Endodermal cell (in vitro differentiated cells): ENCODE measurements at regions not wholly inside any gene's neighbourhood (a gene's known extent, or its start where the extent isn't known, plus 50 kb on each side); places are given as distances from the start of the nearest gene placed in this dataset.
"Not testable (repeated sequence)": the region's sequence is repeated elsewhere in the genome, so short reads cannot be mapped to it uniquely, and the experiment has no call there.

Experiments
- DNase-seq: peaks from one replicate; pipeline ENCODE4 v3.0.0-alpha.2; 2017
- H3K27ac ChIP-seq: 2 replicates; pipeline ENCODE4 v1.5.1; 2013; ENCODE audit warnings: mild to moderate bottlenecking, low read depth, low read length, moderate library complexity
- H3K27me3 ChIP-seq: 2 replicates; pipeline ENCODE4 v1.6.1; 2013; ENCODE audit warnings: mild to moderate bottlenecking, low read length, moderate library complexity; ENCODE audit not compliant: insufficient read depth, control insufficient read depth, poor library complexity, severe bottlenecking
- H3K36me3 ChIP-seq: 2 replicates; pipeline ENCODE4 v1.7.0; 2013; ENCODE audit warnings: mild to moderate bottlenecking, low read length, moderate library complexity; ENCODE audit not compliant: control insufficient read depth, insufficient read depth
- H3K4me1 ChIP-seq: one replicate; pipeline ENCODE4 v1.7.0; 2013; ENCODE audit warnings: low read length; ENCODE audit not compliant: control insufficient read depth, insufficient read depth
- H3K4me3 ChIP-seq: 2 replicates; pipeline ENCODE4 v1.5.1; 2013; ENCODE audit warnings: mild to moderate bottlenecking, low read length, moderate library complexity
- H3K9ac ChIP-seq: 2 replicates; pipeline ENCODE4 v1.6.1; 2013; ENCODE audit warnings: mild to moderate bottlenecking, low read length, moderate library complexity; ENCODE audit not compliant: poor library complexity, severe bottlenecking; ENCODE audit errors: extremely low read depth
- H3K9me3 ChIP-seq: 2 replicates; pipeline ENCODE4 v1.6.1; 2013; ENCODE audit warnings: mild to moderate bottlenecking, low read length, moderate library complexity; ENCODE audit not compliant: control insufficient read depth
- H3K27ac Mint-ChIP-seq: 2 replicates; pipeline ENCODE4 v1.8.0; 2020; ENCODE audit warnings: mixed read lengths
- H3K27me3 Mint-ChIP-seq: 2 replicates; pipeline ENCODE4 v1.8.0; 2021; ENCODE audit warnings: mild to moderate bottlenecking, mixed read lengths; ENCODE audit not compliant: insufficient read depth
- H3K36me3 Mint-ChIP-seq: 2 replicates; pipeline ENCODE4 v1.8.0; 2020; ENCODE audit warnings: low read depth, mixed read lengths
- H3K4me1 Mint-ChIP-seq: 2 replicates; pipeline ENCODE4 v1.8.0; 2020; ENCODE audit warnings: mixed read lengths
- H3K4me3 Mint-ChIP-seq: 2 replicates; pipeline ENCODE4 v1.8.0; 2020; ENCODE audit warnings: mild to moderate bottlenecking, moderate library complexity, mixed read lengths
- H3K9me3 Mint-ChIP-seq: 2 replicates; pipeline ENCODE4 v1.8.0; 2020; ENCODE audit warnings: mild to moderate bottlenecking, mixed read lengths
- WGBS, 2 experiments: methylation state at CpG; one replicate each; pipeline versions ENCODE4 v1.1.5 to v1.1.7; 2013; ENCODE audit warnings: missing lambda C conversion rate in 2 of 2, mixed read lengths in 1 of 2; ENCODE audit not compliant: insufficient coverage in 1 of 2, insufficient read length in 1 of 2; 5-methylcytosine and 5-hydroxymethylcytosine counted together
- TF ChIP-seq, protein P1 (sequence below): fragments of 200-600 bp; sonication (generic); conservative IDR thresholded peaks from 2 replicates; pipeline ENCODE4 v1.5.0; 2021; ENCODE audit warnings: antibody characterized with exemption, mild to moderate bottlenecking

DNA sequence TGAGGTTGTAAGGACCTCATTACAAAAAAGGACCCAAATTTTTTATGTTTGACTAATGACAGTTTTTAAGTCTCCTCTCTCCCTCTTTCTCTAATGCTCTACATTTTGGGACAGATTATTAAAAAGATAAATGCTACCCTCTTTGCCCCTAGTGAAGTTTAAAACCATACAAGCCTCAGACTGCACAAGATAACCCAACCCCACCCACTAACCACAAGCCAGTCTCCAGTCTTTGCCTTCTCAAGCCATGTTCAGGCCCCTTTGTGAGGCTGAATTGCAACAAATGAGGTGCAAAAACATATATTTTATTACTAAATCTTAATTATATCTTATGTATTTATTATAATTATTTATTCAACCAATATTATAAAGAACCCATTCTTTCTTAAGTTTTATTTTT is 597.2 kb upstream of the BRINP3 start:
- H3K4me3 Mint-ChIP-seq, result no peak overlapping the region
- H3K4me3 ChIP-seq, result no peak overlapping the region
- H3K27me3 ChIP-seq, result no peaks in the 10 kb centered on the region
- H3K9me3 ChIP-seq, result no peaks in the 10 kb centered on the region
- no peaks in the 10 kb centered on the region for H3K36me3 ChIP-seq
- no peak overlapping the region for H3K27ac Mint-ChIP-seq
- H3K36me3 Mint-ChIP-seq, result no peaks in the 10 kb centered on the region
- no peak overlapping the region for H3K9ac ChIP-seq
- H3K9me3 Mint-ChIP-seq, result peaks cover 14% of the 10 kb centered on the region
- DNase-seq, result no peak
- no peaks in the 10 kb centered on the region for H3K27me3 Mint-ChIP-seq
- H3K4me1 ChIP-seq, result no peaks in the 10 kb centered on the region
- TF ChIP-seq, protein P1, sequence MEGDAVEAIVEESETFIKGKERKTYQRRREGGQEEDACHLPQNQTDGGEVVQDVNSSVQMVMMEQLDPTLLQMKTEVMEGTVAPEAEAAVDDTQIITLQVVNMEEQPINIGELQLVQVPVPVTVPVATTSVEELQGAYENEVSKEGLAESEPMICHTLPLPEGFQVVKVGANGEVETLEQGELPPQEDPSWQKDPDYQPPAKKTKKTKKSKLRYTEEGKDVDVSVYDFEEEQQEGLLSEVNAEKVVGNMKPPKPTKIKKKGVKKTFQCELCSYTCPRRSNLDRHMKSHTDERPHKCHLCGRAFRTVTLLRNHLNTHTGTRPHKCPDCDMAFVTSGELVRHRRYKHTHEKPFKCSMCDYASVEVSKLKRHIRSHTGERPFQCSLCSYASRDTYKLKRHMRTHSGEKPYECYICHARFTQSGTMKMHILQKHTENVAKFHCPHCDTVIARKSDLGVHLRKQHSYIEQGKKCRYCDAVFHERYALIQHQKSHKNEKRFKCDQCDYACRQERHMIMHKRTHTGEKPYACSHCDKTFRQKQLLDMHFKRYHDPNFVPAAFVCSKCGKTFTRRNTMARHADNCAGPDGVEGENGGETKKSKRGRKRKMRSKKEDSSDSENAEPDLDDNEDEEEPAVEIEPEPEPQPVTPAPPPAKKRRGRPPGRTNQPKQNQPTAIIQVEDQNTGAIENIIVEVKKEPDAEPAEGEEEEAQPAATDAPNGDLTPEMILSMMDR, result no peak
- H3K4me1 Mint-ChIP-seq, result no peaks in the 10 kb centered on the region
- no peak overlapping the region for H3K27ac ChIP-seq

DNA sequence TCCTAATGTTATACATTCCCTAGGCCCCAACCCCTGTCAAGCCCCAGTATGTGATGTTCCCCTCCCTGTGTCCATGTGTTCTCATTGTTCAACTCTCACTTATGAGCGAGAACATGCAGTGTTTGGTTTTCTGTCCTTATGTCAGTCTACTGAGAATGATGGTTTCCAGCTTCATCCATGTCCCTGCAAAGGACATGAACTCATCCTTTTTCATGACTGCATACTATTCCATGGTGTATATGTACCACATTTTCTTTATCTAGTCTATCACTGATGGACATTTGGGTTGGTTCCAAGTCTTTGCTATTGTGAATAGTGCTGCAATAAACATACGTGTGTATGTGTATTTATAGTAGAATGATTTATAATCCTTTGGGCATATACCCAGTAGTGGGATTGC is 605.4 kb upstream of the BRINP3 start:
- H3K27ac Mint-ChIP-seq, H3K4me3 Mint-ChIP-seq: not testable (repeated sequence)

DNA sequence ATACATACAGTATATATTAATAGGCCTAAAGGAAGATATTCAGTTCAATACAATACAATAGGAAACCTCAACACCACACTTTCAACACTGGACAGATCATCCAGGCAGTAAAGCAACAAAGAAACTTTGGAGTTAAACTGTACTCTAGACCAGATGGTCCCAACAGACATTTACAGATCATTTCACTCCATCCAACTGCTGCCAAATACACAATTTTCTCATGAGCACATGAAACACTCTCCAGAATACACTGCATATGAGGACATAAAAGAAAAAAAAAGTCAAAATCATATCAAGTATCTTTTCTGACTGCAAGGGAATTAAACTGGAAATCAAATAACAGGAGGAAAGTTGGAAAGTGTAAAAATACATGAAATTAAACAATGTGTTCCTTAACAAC is 607.5 kb upstream of the BRINP3 start:
- no peaks in the 10 kb centered on the region for H3K27me3 ChIP-seq
- no peaks in the 10 kb centered on the region for H3K4me1 Mint-ChIP-seq
- TF ChIP-seq, protein P1, result no peak
- no peaks in the 10 kb centered on the region for H3K4me1 ChIP-seq
- H3K36me3 ChIP-seq, result no peaks in the 10 kb centered on the region
- no peaks in the 10 kb centered on the region for H3K27me3 Mint-ChIP-seq
- H3K9me3 Mint-ChIP-seq, result no peaks in the 10 kb centered on the region
- H3K9ac ChIP-seq, result no peak overlapping the region
- no peak overlapping the region for H3K4me3 ChIP-seq
- H3K27ac Mint-ChIP-seq, result no peak overlapping the region
- H3K4me3 Mint-ChIP-seq, result no peak overlapping the region
- no peak overlapping the region for H3K27ac ChIP-seq
- no peak for DNase-seq
- no peaks in the 10 kb centered on the region for H3K9me3 ChIP-seq
- no peaks in the 10 kb centered on the region for H3K36me3 Mint-ChIP-seq

More for the DNA sequence above, 605.4 kb upstream of the BRINP3 start:
- not testable (repeated sequence) for H3K9me3 Mint-ChIP-seq, H3K27me3 Mint-ChIP-seq, DNase-seq, H3K27me3 ChIP-seq, H3K4me3 ChIP-seq, H3K36me3 Mint-ChIP-seq, H3K9ac ChIP-seq, H3K4me1 ChIP-seq, H3K4me1 Mint-ChIP-seq, H3K9me3 ChIP-seq, H3K36me3 ChIP-seq, H3K27ac ChIP-seq
- WGBS, 2 experiments, result 91 to 100% methylated on average over 1 to 2 of the region's 2 CpGs

DNA sequence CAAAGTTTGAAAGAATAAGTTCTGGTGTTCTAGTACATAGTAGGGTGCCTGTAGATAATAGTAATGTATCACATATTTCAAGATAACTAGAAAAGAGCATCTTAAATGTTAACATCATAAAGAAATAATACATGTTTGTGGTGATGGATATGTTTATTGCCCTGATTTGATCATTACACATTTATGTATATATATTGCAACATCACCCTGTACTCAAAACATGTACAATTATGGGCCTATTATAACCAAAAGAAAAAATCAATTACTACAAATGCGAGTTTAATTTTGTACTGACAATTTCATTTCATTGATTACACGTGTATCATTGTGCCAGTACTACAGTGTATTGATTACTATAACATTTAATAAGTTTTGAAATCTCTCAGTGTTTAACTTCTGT is 609.2 kb upstream of the BRINP3 start:
- Histone ChIP-seq H3K4me3 (no peak overlapping the region), H3K9ac (no peak overlapping the region), H3K36me3 (no peaks in the 10 kb centered on the region), H3K9me3 (no peaks in the 10 kb centered on the region), H3K27me3 (no peaks in the 10 kb centered on the region), H3K27ac (no peak overlapping the region), H3K4me1 (no peaks in the 10 kb centered on the region)
- WGBS, 2 experiments, result 90% methylated on average over 2 of the region's 2 CpGs; no CpG with 5 or more reads in 1 of the 2 experiments
- H3K27ac Mint-ChIP-seq, result no peak overlapping the region
- TF ChIP-seq, protein P1, result no peak
- no peaks in the 10 kb centered on the region for H3K36me3 Mint-ChIP-seq
- no peak for DNase-seq
- H3K27me3 Mint-ChIP-seq, result no peaks in the 10 kb centered on the region
- no peaks in the 10 kb centered on the region for H3K4me1 Mint-ChIP-seq
- H3K4me3 Mint-ChIP-seq, result no peak overlapping the region
- H3K9me3 Mint-ChIP-seq, result no peaks in the 10 kb centered on the region
